ENCODE measurements at regions not wholly inside any gene's neighbourhood (a gene's known extent, or its start where the extent isn't known, plus 50 kb on each side); places are given as distances from the start of the nearest gene placed in this dataset.

DNA sequence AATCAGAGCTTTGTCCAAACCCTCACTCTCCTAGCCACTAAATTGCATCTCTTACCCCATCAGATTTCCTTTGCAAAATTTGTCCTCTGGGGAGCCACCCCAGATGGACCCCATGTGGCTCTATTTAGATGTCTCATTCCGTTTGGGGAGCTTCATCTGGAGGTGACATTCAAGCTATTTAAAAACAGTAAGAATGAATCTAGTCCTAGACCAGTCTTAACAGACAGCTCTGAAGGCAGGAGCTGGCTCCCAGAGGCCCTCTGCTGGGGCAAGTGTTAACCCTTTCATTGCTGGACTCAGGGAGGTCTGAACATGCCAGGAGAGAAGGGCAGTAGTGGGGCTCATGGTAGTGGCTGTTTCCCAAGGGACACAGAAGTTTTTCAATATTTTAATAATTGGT is 59.2 kb downstream of the RPL37A start:
- Mint-ChIP-seq H3K27ac (no peak overlapping the region), H3K4me1 (peaks cover 9% of the 10 kb centered on the region), H3K36me3 (no peaks in the 10 kb centered on the region), H3K4me3 (no peak overlapping the region), H3K27me3 (ENCODE audit: low read depth in 3 of 3) (peaks cover 3 to 5% (median 4%) of the 10 kb centered on the region in 3 donors), H3K9me3 (peaks cover 0 to 1% (median 0%) of the 10 kb centered on the region in 7 donors)
- Histone ChIP-seq H3K36me3 (replicated peaks in 1 of 2; ENCODE audit: control insufficient read depth in 1 of 2, insufficient read depth in 2 of 2, low read length in 2 of 2) (no peaks in the 10 kb centered on the region), H3K9me3 (replicated peaks in 1 of 2; ENCODE audit: control insufficient read depth in 1 of 2, insufficient read depth in 1 of 2, low read length in 2 of 2) (no peaks in the 10 kb centered on the region), H4K20me1 (ENCODE audit: insufficient read depth, low read length) (no peaks in the 10 kb centered on the region), H3K4me3 (replicated peaks in 1 of 3; ENCODE audit: low read depth in 2 of 3, low read length in 3 of 3) (no peak overlapping the region), H3K4me2 (replicated peaks; ENCODE audit: extremely low read depth, low read length, poor library complexity, severe bottlenecking) (no peak overlapping the region), H3K27ac (ENCODE audit: low read depth in 1 of 2, low read length in 2 of 2) (no peak overlapping the region), H3K4me1 (ENCODE audit: control insufficient read depth in 1 of 2, insufficient read depth in 2 of 2, low read length in 2 of 2) (peaks cover 0 to 4% of the 10 kb centered on the region in 2 donors), H3K79me2 (ENCODE audit: insufficient read depth, low read length) (no peaks in the 10 kb centered on the region), H2AFZ (ENCODE audit: insufficient read depth, low read depth, low read length, poor library complexity, severe bottlenecking) (no peak overlapping the region), H3K9ac (ENCODE audit: insufficient read depth, low read length, poor library complexity, severe bottlenecking) (no peak overlapping the region), H3K27me3 (ENCODE audit: control insufficient read depth in 2 of 2, insufficient read depth in 2 of 2, low read length in 2 of 2) (no peaks in the 10 kb centered on the region)
- TF ChIP-seq CTCF (IDR thresholded peaks at IDR 0.05): no peak
- intact Hi-C loops (cut with micrococcal nuclease): no loop called here
- WGBS (ENCODE audit: insufficient coverage): no CpG with 5 or more reads among the region's 1 CpG
- DNase-seq: no peak

DNA sequence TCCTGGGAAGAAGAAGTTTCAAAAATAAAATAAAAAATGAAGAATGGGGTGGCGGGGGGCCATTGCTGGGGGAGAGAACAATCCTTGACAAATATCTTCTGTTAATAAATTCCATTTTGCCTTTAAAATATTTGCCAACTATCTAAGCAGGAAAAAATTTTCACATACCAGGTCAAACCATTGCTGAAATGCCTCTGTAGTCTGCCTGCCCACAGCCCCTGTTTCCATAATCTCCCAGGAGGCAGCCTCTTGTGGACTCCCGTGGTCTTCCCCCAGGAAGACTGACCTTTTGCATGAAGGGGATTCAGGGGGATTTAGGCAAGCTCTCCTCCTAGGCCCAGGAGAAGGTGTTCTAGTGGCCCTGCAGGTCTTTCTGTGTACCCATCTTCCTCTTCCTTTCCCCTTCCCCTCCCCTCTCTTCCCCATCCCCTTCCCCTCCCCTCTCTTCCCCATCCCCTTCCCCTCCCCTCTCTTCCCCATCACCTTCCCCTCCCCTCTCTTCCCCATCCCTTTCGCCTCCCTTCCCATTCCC is 61.0 kb downstream of the RPL37A start:
- H3K36me3 ChIP-seq (replicated peaks in 1 of 2; ENCODE audit: control insufficient read depth in 1 of 2, insufficient read depth in 2 of 2, low read length in 2 of 2): no peaks in the 10 kb centered on the region
- no peaks in the 10 kb centered on the region for H3K79me2 ChIP-seq (ENCODE audit: insufficient read depth, low read length)
- peaks cover 9% of the 10 kb centered on the region for H3K4me1 Mint-ChIP-seq
- H3K27ac ChIP-seq (ENCODE audit: low read depth in 1 of 2, low read length in 2 of 2): no peak overlapping the region
- no CpG with 5 or more reads among the region's 3 CpGs for WGBS (ENCODE audit: insufficient coverage)
- no peak overlapping the region for H2AFZ ChIP-seq (ENCODE audit: insufficient read depth, low read depth, low read length, poor library complexity, severe bottlenecking)
- H3K4me2 ChIP-seq (replicated peaks; ENCODE audit: extremely low read depth, low read length, poor library complexity, severe bottlenecking): no peak overlapping the region
- H3K4me1 ChIP-seq (ENCODE audit: control insufficient read depth in 1 of 2, insufficient read depth in 2 of 2, low read length in 2 of 2): peaks cover 0 to 4% of the 10 kb centered on the region in 2 donors
- H3K27me3 ChIP-seq (ENCODE audit: control insufficient read depth in 2 of 2, insufficient read depth in 2 of 2, low read length in 2 of 2): no peaks in the 10 kb centered on the region
- no peaks in the 10 kb centered on the region for H4K20me1 ChIP-seq (ENCODE audit: insufficient read depth, low read length)
- no peak overlapping the region for H3K9ac ChIP-seq (ENCODE audit: insufficient read depth, low read length, poor library complexity, severe bottlenecking)
- no peak overlapping the region for H3K4me3 Mint-ChIP-seq
- intact Hi-C loops (cut with micrococcal nuclease): no loop called here
- H3K36me3 Mint-ChIP-seq: no peaks in the 10 kb centered on the region
- H3K27me3 Mint-ChIP-seq (ENCODE audit: low read depth in 3 of 3): peaks cover 3 to 5% (median 4%) of the 10 kb centered on the region in 3 donors
- no peaks in the 10 kb centered on the region for H3K9me3 ChIP-seq (replicated peaks in 1 of 2; ENCODE audit: control insufficient read depth in 1 of 2, insufficient read depth in 1 of 2, low read length in 2 of 2)
- no peak for DNase-seq
- TF ChIP-seq CTCF (IDR thresholded peaks at IDR 0.05): no peak
- no peak overlapping the region for H3K4me3 ChIP-seq (replicated peaks in 1 of 3; ENCODE audit: low read depth in 2 of 3, low read length in 3 of 3)
- peaks cover 0 to 1% (median 0%) of the 10 kb centered on the region in 7 donors for H3K9me3 Mint-ChIP-seq
- H3K27ac Mint-ChIP-seq: no peak overlapping the region

Data from CD14-positive monocyte (primary cell).